ENCODE measurements at regions not wholly inside any gene's neighbourhood (a gene's known extent, or its start where the extent isn't known, plus 50 kb on each side); places are given as distances from the start of the nearest gene placed in this dataset.

GRCh38 chr12:88310069-88310468 is 168.0 kb downstream of the TMTC3 start:
- DNase-seq (ENCODE audit: low read depth in 2 of 3, low spot score in 2 of 3), result no peak

- DNase-seq (ENCODE audit: low read depth in 2 of 3, low spot score in 2 of 3), result no peak
These were observed 168.6 kb downstream of the TMTC3 start for GRCh38 chr12:88310666-88311065.

GRCh38 chr12:88313554-88313953 is 171.4 kb downstream of the TMTC3 start:
- DNase-seq (ENCODE audit: low read depth in 2 of 3, low spot score in 2 of 3), result no peak

- DNase-seq (ENCODE audit: low read depth in 2 of 3, low spot score in 2 of 3), result no peak
These were observed 172.6 kb downstream of the TMTC3 start for GRCh38 chr12:88314706-88315105.

GRCh38 chr12:88318726-88319125 is 176.6 kb downstream of the TMTC3 start:
- DNase-seq (ENCODE audit: low read depth in 2 of 3, low spot score in 2 of 3), result no peak

GRCh38 chr12:88325076-88325815 is 183.1 kb downstream of the TMTC3 start:
- DNase-seq (ENCODE audit: low read depth in 2 of 3, low spot score in 2 of 3), result no peak

- DNase-seq (ENCODE audit: low read depth in 2 of 3, low spot score in 2 of 3), result no peak
These were observed 183.7 kb downstream of the TMTC3 start for GRCh38 chr12:88325816-88326189.

GRCh38 chr12:88327276-88327675 is 185.2 kb downstream of the TMTC3 start:
- no peak for DNase-seq (ENCODE audit: low read depth in 2 of 3, low spot score in 2 of 3)

- DNase-seq (ENCODE audit: low read depth in 2 of 3, low spot score in 2 of 3), result no peak
These were observed 186.0 kb downstream of the TMTC3 start for GRCh38 chr12:88328090-88328489.

- no peak for DNase-seq (ENCODE audit: low read depth in 2 of 3, low spot score in 2 of 3)
These were observed 187.7 kb downstream of the TMTC3 start for GRCh38 chr12:88329833-88330232.

GRCh38 chr12:88334271-88334670 is 192.2 kb downstream of the TMTC3 start:
- no peak for DNase-seq (ENCODE audit: low read depth in 2 of 3, low spot score in 2 of 3)

- DNase-seq (ENCODE audit: low read depth in 2 of 3, low spot score in 2 of 3), result no peak
These were observed 194.1 kb downstream of the TMTC3 start for GRCh38 chr12:88336076-88336739.

GRCh38 chr12:88338486-88338885 is 196.4 kb downstream of the TMTC3 start:
- no peak for DNase-seq (ENCODE audit: low read depth in 2 of 3, low spot score in 2 of 3)

GRCh38 chr12:88339254-88339949 is 197.3 kb downstream of the TMTC3 start:
- DNase-seq (ENCODE audit: low read depth in 2 of 3, low spot score in 2 of 3), result no peak

GRCh38 chr12:88339966-88340365 is 197.9 kb downstream of the TMTC3 start:
- no peak for DNase-seq (ENCODE audit: low read depth in 2 of 3, low spot score in 2 of 3)

- DNase-seq (ENCODE audit: low read depth in 2 of 3, low spot score in 2 of 3), result no peak
These were observed 200.2 kb downstream of the TMTC3 start for GRCh38 chr12:88342251-88342806.

- DNase-seq (ENCODE audit: low read depth in 2 of 3, low spot score in 2 of 3), result no peak
These were observed 209.0 kb downstream of the TMTC3 start for GRCh38 chr12:88351146-88351545.

GRCh38 chr12:88354691-88355090 is 212.6 kb downstream of the TMTC3 start:
- DNase-seq (ENCODE audit: low read depth in 2 of 3, low spot score in 2 of 3), result no peak

GRCh38 chr12:88360343-88360742 is 218.2 kb downstream of the TMTC3 start:
- no peak for DNase-seq (ENCODE audit: low read depth in 2 of 3, low spot score in 2 of 3)

- no peak for DNase-seq (ENCODE audit: low read depth in 2 of 3, low spot score in 2 of 3)
These were observed 218.8 kb downstream of the KITLG start for GRCh38 chr12:88361493-88361892.

GRCh38 chr12:88362439-88362838 is 217.8 kb downstream of the KITLG start:
- DNase-seq (ENCODE audit: low read depth in 2 of 3, low spot score in 2 of 3), result no peak

GRCh38 chr12:88365403-88365802 is 214.9 kb downstream of the KITLG start:
- DNase-seq (ENCODE audit: low read depth in 2 of 3, low spot score in 2 of 3), result no peak
